Smooth muscle cell (in vitro differentiated cells): ENCODE measurements at regions not wholly inside any gene's neighbourhood (a gene's known extent, or its start where the extent isn't known, plus 50 kb on each side); places are given as distances from the start of the nearest gene placed in this dataset.

Experiments
- DNase-seq: peaks from one replicate; lab custom pipeline; 2025; ENCODE audit not compliant: unreplicated experiment; lab: John Stamatoyannopoulos, UW
- H2AFZ ChIP-seq: fragments of 200-600 bp; sonication (generic); 2 replicates; pipeline ENCODE4 v1.6.0; 2016; ENCODE audit warnings: antibody characterized with exemption, low read depth, mild to moderate bottlenecking
- H3F3A ChIP-seq: fragments of 200-600 bp; sonication (generic); 2 replicates; pipeline ENCODE4 v1.6.0; 2017; ENCODE audit warnings: antibody characterized with exemption, low read depth
- H3K27ac ChIP-seq: fragments of 200-600 bp; sonication (generic); 2 replicates; pipeline ENCODE4 v1.5.1; 2016; ENCODE audit warnings: low read depth, mild to moderate bottlenecking
- H3K27me3 ChIP-seq: fragments of 200-600 bp; sonication (generic); 2 replicates; pipeline ENCODE4 v1.6.1; 2016; ENCODE audit warnings: low read depth, mild to moderate bottlenecking
- H3K36me3 ChIP-seq: fragments of 200-600 bp; sonication (generic); 2 replicates; pipeline ENCODE4 v1.5.1; 2016; ENCODE audit warnings: low read depth
- H3K4me1 ChIP-seq: fragments of 200-600 bp; sonication (generic); 2 replicates; pipeline ENCODE4 v1.5.1; 2016; ENCODE audit warnings: low read depth
- H3K4me2 ChIP-seq: fragments of 200-600 bp; sonication (generic); 2 replicates; pipeline ENCODE4 v1.6.0; 2016; ENCODE audit warnings: mild to moderate bottlenecking
- H3K4me3 ChIP-seq: fragments of 200-600 bp; sonication (generic); 2 replicates; pipeline ENCODE4 v1.5.1; 2016; ENCODE audit warnings: mild to moderate bottlenecking
- H3K79me2 ChIP-seq: fragments of 200-600 bp; sonication (generic); 2 replicates; pipeline ENCODE4 v1.6.0; 2016; ENCODE audit warnings: low read depth, mild to moderate bottlenecking
- H3K9ac ChIP-seq: fragments of 200-600 bp; sonication (generic); 2 replicates; pipeline ENCODE4 v1.6.0; 2016; ENCODE audit warnings: low read depth
- H3K9me3 ChIP-seq: fragments of 200-600 bp; sonication (generic); replicated peaks from 2 replicates; pipeline ENCODE4 v1.5.1; 2016; ENCODE audit warnings: low read depth
- H4K20me1 ChIP-seq: fragments of 200-600 bp; sonication (generic); 2 replicates; pipeline ENCODE4 v1.6.0; 2016; ENCODE audit warnings: low read depth
- WGBS: methylation state at CpG from one replicate; pipeline ENCODE4 v1.1.7; 2016; ENCODE audit warnings: low lambda C conversion rate; 5-methylcytosine and 5-hydroxymethylcytosine counted together
- TF ChIP-seq, protein P1 (sequence below): fragments of 200-600 bp; sonication (generic); IDR thresholded peaks from 2 replicates; pipeline ENCODE4 v1.5.1; 2017; ENCODE audit warnings: borderline replicate concordance, mild to moderate bottlenecking, antibody characterized with exemption; ENCODE audit not compliant: insufficient read depth, poor library complexity, severe bottlenecking

DNA sequence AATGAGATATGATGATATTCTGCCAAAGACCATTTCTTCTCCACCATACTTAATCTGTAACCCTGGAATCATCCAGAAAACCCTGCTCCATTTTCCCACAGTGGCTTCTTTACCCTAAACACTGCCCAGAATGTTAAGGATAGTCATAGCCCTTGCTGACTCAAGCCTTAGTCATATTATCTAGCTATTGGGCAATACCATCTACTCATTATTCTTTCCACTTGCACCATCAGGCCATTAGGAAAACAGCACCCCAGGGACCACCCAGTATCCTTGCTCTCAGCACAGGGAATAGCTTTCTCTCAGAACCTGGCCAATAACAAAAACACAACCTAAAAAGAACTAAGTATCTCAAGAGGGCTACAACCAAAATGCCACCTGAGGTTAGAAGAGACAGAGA, 445.7 kb upstream of the SLC14A2 start:
- Histone ChIP-seq H3K4me3 (no peak overlapping the region), H2AFZ (no peak overlapping the region), H3K27me3 (no peaks in the 10 kb centered on the region), H3K36me3 (no peaks in the 10 kb centered on the region), H3F3A (peaks cover 18% of the 10 kb centered on the region), H3K4me1 (no peaks in the 10 kb centered on the region), H4K20me1 (no peaks in the 10 kb centered on the region), H3K79me2 (no peaks in the 10 kb centered on the region), H3K9me3 (no peaks in the 10 kb centered on the region), H3K4me2 (peak overlapping the region; percentile 19), H3K9ac (peak overlapping the region; percentile 14), H3K27ac (peak overlapping the region; percentile 85)
- no peak for DNase-seq
- TF ChIP-seq, protein P1, sequence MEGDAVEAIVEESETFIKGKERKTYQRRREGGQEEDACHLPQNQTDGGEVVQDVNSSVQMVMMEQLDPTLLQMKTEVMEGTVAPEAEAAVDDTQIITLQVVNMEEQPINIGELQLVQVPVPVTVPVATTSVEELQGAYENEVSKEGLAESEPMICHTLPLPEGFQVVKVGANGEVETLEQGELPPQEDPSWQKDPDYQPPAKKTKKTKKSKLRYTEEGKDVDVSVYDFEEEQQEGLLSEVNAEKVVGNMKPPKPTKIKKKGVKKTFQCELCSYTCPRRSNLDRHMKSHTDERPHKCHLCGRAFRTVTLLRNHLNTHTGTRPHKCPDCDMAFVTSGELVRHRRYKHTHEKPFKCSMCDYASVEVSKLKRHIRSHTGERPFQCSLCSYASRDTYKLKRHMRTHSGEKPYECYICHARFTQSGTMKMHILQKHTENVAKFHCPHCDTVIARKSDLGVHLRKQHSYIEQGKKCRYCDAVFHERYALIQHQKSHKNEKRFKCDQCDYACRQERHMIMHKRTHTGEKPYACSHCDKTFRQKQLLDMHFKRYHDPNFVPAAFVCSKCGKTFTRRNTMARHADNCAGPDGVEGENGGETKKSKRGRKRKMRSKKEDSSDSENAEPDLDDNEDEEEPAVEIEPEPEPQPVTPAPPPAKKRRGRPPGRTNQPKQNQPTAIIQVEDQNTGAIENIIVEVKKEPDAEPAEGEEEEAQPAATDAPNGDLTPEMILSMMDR: no peak

DNA sequence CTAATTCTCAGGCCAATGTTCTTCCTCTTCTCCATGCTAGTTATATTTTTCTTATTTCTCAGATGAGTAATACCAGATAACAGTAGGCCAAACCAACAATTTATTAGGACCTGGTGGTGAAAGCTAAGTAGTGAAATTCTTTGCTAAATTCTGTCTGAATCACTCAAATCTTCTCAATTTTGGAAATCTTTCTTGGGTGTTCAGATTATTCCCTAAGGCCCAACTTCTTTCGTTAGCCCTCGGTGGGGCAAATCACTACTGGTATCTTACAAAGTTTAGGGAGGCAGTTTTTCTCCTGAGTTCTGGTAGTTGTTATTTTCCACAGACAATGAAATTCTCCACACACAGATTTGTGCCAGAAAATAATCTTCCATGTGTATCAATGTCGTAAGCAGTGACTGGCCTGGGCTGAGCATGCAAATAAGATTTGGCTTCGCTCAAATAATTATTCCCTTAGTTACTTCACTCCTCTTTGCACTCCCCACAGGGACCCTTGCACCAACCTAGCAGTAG, 443.5 kb upstream of the SLC14A2 start:
- no peaks in the 10 kb centered on the region for H3K4me1 ChIP-seq

DNA sequence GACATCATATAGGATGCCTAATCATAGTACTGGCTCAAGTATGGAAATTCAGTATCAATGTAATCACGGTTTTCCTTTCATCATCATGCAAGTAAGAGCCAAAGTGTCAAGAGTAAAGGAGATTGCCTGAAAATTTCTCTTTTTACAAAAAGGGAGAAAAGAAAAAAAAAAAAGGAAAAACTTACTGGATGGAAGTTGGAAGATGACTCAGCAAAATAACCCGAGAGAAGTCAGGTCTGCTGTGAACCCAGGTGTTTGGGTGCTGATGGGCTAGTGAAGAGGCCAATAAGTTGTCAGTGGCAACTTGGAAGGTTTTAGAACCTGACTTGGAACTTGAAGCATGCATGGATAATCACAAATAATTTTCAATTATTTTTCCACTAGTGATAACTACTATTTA, 441.9 kb upstream of the SLC14A2 start:
- DNase-seq: no peak
- TF ChIP-seq, protein P1: no peak
- no peak overlapping the region for H3K4me3 ChIP-seq
- no peak overlapping the region for H3K4me2 ChIP-seq
- H3F3A ChIP-seq: peaks cover 11% of the 10 kb centered on the region
- no peaks in the 10 kb centered on the region for H3K36me3 ChIP-seq
- H3K27ac ChIP-seq: no peak overlapping the region
- no peaks in the 10 kb centered on the region for H3K4me1 ChIP-seq
- H3K9me3 ChIP-seq: no peaks in the 10 kb centered on the region
- no peaks in the 10 kb centered on the region for H4K20me1 ChIP-seq
- no peaks in the 10 kb centered on the region for H3K79me2 ChIP-seq
- WGBS: 94% methylated on average over 2 of the region's 2 CpGs
- H3K9ac ChIP-seq: no peak overlapping the region
- H3K27me3 ChIP-seq: no peaks in the 10 kb centered on the region
- no peak overlapping the region for H2AFZ ChIP-seq

More for the DNA sequence above, 443.5 kb upstream of the SLC14A2 start:
- Histone ChIP-seq H3K36me3 (no peaks in the 10 kb centered on the region), H3K27me3 (no peaks in the 10 kb centered on the region), H3K9ac (no peak overlapping the region), H3K4me2 (peak overlapping the region; percentile 34), H3K27ac (peak overlapping the region; percentile 85), H3F3A (peaks cover 18% of the 10 kb centered on the region), H3K9me3 (no peaks in the 10 kb centered on the region), H3K79me2 (no peaks in the 10 kb centered on the region), H4K20me1 (no peaks in the 10 kb centered on the region), H3K4me3 (no peak overlapping the region), H2AFZ (no peak overlapping the region)
- TF ChIP-seq, protein P1: no peak
- WGBS: 72% methylated on average over 4 of the region's 4 CpGs
- DNase-seq: no peak

DNA sequence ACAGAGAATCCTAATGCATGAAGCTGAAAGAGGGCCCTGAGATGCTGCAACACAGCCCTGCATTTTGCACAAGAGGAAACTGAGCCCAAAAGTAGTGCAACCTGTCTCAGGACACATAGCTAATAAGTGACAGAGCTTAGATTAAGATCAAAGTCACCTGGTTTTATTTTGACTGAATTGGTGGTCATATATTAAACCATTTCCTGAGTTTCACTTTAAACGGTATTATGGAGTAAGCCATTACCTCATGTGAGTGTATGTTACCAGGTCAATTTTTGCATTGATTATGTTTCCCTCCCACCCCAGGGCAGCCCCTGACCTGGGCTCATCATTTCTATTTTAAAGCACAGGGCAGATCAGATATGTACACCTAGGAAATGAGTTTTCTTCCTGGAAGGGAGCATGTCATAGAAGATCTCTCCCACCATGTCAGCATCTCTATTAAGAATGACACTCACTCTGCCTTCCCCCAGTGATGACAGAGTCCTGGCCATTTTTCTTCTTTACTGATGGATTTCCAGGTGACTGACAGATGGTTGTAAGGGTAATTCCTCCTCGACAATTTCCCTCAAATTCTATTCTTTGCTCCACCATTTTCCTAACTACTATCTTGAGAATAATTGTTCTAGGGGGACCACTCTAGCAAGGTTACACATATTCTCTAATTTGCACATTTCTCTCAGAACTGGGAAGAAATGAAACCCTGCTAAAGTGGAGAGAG, 441.3 kb upstream of the SLC14A2 start:
- H3F3A ChIP-seq: peaks cover 4% of the 10 kb centered on the region
- no peak for DNase-seq
- no peaks in the 10 kb centered on the region for H4K20me1 ChIP-seq
- H3K27ac ChIP-seq: no peak overlapping the region
- H3K79me2 ChIP-seq: no peaks in the 10 kb centered on the region
- 88% methylated on average over 2 of the region's 2 CpGs for WGBS
- H2AFZ ChIP-seq: no peak overlapping the region
- TF ChIP-seq, protein P1: no peak
- no peak overlapping the region for H3K4me3 ChIP-seq
- no peaks in the 10 kb centered on the region for H3K36me3 ChIP-seq
- H3K9ac ChIP-seq: no peak overlapping the region
- H3K9me3 ChIP-seq: no peaks in the 10 kb centered on the region
- no peaks in the 10 kb centered on the region for H3K4me1 ChIP-seq
- no peaks in the 10 kb centered on the region for H3K27me3 ChIP-seq
- no peak overlapping the region for H3K4me2 ChIP-seq
